ENCODE measurements at regions not wholly inside any gene's neighbourhood (a gene's known extent, or its start where the extent isn't known, plus 50 kb on each side); places are given as distances from the start of the nearest gene placed in this dataset.

DNA sequence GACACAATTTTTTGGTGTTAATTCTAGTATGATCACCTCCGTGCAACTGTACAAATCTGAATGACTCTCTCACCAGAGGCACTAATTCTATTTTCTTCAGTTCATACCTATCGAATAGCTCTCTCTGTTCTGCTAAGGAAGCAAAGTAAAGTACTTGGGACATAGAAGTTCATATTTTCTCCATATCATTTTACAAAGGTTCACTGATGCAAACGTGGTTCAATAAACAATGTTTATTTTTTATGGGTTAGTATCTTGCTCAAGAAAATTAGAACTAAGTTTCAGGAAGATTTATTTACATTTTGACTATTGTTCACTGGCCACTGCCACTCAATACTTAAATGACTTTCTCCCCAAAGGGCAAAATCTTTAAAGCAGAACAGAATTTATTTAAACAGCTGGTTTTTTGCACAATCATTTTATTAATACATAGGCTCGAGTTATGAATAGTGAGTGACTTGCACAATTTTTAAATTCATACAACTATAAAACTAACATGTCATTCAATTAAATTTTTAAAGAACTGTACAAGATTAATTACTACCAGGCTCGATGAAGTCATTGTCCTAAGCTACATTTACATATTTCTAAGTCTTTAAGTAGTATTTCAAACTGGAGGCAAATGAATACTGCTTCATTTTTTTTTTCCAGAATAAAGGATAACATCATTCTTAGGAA lies 255.8 kb downstream of the C16orf95 start:
- H3K36me3 Mint-ChIP-seq (ENCODE audit: low read depth) = no peaks in the 10 kb centered on the region
- H3K27me3 Mint-ChIP-seq = peaks cover 16% of the 10 kb centered on the region
- no peak overlapping the region for H3K27ac Mint-ChIP-seq
- DNase-seq = no peak
- ATAC-seq (ENCODE audit: low read depth) = no peak
- H3K4me1 Mint-ChIP-seq = peaks cover 28% of the 10 kb centered on the region
- no peak overlapping the region for H3K4me3 Mint-ChIP-seq
- TF ChIP-seq, protein P1, sequence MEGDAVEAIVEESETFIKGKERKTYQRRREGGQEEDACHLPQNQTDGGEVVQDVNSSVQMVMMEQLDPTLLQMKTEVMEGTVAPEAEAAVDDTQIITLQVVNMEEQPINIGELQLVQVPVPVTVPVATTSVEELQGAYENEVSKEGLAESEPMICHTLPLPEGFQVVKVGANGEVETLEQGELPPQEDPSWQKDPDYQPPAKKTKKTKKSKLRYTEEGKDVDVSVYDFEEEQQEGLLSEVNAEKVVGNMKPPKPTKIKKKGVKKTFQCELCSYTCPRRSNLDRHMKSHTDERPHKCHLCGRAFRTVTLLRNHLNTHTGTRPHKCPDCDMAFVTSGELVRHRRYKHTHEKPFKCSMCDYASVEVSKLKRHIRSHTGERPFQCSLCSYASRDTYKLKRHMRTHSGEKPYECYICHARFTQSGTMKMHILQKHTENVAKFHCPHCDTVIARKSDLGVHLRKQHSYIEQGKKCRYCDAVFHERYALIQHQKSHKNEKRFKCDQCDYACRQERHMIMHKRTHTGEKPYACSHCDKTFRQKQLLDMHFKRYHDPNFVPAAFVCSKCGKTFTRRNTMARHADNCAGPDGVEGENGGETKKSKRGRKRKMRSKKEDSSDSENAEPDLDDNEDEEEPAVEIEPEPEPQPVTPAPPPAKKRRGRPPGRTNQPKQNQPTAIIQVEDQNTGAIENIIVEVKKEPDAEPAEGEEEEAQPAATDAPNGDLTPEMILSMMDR (IDR thresholded peaks at IDR 0.05) = no peak
- ChIA-PET CTCF (interaction anchor here (2.2 kb wide), 1 partner anchor 497 kb away, joined by 6 read pairs; no protein-coding TSS in a partner anchor), POLR2A (no interaction called here)
- no peaks in the 10 kb centered on the region for H3K9me3 Mint-ChIP-seq
- intact Hi-C loops (cut with micrococcal nuclease) = no loop called here

DNA sequence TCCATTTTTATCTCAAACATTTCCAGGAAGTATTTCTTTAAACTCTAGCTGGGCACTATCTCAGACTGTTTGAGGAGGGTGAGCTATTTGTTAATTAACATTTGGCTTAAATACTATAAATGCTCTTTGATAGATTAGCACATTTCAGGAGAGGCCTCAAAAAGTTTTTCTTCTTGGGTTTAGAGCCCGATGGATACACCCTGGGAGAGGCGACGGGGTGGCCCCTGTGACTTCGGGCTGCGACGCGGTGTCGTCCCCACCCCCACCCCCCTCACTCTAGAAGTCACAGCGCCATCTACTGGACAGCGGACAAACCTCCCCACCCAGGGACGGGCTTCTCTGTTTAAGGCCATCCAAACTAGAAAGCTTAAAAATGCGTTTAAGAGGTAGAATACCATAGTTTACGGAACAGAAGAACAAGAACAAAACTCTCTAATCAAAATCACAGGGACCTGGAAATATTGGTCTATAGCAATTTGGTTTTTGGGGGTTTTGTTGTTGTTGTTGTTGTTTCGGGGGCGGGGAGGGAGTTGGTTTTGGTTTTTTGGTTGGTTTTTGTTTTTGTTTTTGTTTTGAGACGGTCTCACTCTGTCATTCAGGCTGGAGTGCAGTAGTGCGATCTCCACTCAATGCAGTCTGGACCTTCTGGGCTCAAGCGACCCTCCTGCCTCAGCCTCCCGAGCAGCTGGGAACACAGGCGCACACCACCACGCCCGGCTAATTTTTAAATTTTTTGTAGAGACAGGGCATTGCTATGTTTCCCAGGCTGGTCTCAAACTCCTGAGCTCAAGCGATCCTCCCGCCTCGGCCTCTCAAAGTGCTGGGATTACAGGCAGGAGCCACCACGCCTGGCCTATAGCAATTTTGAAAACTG lies 254.4 kb downstream of the C16orf95 start:
- TF ChIP-seq, protein P1 (IDR thresholded peaks at IDR 0.05) = no peak
- CTCF ChIA-PET = interaction anchor here (0.7 to 2.2 kb wide), 6 partner anchors 12 to 574 kb away, joined by 3 to 6 read pairs (median 4); no protein-coding TSS in a partner anchor
- no peak overlapping the region for H3K27ac Mint-ChIP-seq
- DNase-seq (no peak), ATAC-seq (ENCODE audit: low read depth) (peak; percentile 37)
- no peaks in the 10 kb centered on the region for H3K36me3 Mint-ChIP-seq (ENCODE audit: low read depth)
- H3K27me3 Mint-ChIP-seq = peaks cover 18% of the 10 kb centered on the region
- intact Hi-C loops (cut with micrococcal nuclease) = loop anchor here (2.0 kb wide), 1 partner anchor 500 kb away; no protein-coding TSS in a partner anchor
- POLR2A ChIA-PET = interaction anchor here (0.6 to 0.7 kb wide), 2 partner anchors 141 to 1054 kb away, joined by 4 to 6 read pairs; no protein-coding TSS in a partner anchor
- no peak overlapping the region for H3K4me3 Mint-ChIP-seq
- H3K4me1 Mint-ChIP-seq = peaks cover 28% of the 10 kb centered on the region
- H3K9me3 Mint-ChIP-seq = no peaks in the 10 kb centered on the region

- ChIA-PET POLR2A (no interaction called here), CTCF (interaction anchor here (0.7 to 2.2 kb wide), 4 partner anchors 11 to 500 kb away, joined by 3 to 6 read pairs (median 4); no protein-coding TSS in a partner anchor)
- H3K27me3 Mint-ChIP-seq = peaks cover 18% of the 10 kb centered on the region
- H3K9me3 Mint-ChIP-seq = no peaks in the 10 kb centered on the region
- H3K4me1 Mint-ChIP-seq = peaks cover 28% of the 10 kb centered on the region
- no peak overlapping the region for H3K4me3 Mint-ChIP-seq
- DNase-seq (no peak), ATAC-seq (ENCODE audit: low read depth) (no peak)
- H3K27ac Mint-ChIP-seq = no peak overlapping the region
- intact Hi-C loops (cut with micrococcal nuclease) = loop anchor here (2.0 kb wide), 1 partner anchor 501 kb away; no protein-coding TSS in a partner anchor
- no peaks in the 10 kb centered on the region for H3K36me3 Mint-ChIP-seq (ENCODE audit: low read depth)
- TF ChIP-seq, protein P1 (IDR thresholded peaks at IDR 0.05) = no peak
Observed at GRCh38 chr16:87063543-87063942, 253.6 kb downstream of the C16orf95 start.

DNA sequence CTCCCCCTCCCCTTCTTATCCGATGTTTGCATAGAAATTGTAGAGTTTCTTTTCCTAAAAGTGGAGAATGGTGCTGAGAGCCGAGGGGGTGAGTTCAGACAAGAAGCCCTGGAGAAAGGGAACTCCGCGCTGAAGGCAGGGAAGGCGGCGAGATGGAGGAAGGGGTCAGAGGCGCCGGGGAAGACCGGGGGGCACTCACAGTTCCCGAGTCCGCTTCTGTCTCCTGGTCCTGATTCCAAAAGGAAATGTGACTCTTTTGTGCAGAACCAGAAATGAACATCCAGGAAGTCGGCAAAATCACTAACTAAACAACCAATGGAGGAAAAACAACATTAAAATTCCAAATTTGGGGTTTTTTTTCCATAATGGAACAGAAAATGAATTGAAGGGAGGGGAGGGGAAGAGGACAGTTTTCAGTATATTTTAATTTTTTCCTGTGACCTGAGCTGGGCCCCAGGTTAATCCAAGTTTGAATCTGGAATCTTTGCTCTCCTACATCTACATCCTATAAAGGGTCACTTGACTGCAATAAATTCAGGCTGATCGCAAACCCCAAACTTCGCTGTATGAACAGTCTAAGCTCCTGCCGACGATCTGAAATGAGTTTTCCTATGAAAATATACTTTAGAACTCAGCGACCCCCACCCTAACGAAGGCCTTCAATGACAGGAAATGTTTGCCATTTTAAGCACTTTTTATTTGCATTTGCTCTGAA lies 252.3 kb downstream of the C16orf95 start:
- no peak for ATAC-seq (ENCODE audit: low read depth)
- DNase-seq = no peak
- POLR2A ChIA-PET = no interaction called here
- Mint-ChIP-seq H3K9me3 (no peaks in the 10 kb centered on the region), H3K4me1 (peaks cover 27% of the 10 kb centered on the region), H3K4me3 (peak overlapping the region; percentile 45), H3K27ac (peak overlapping the region; percentile 47), H3K27me3 (peaks cover 18% of the 10 kb centered on the region), H3K36me3 (ENCODE audit: low read depth) (no peaks in the 10 kb centered on the region)
- CTCF ChIA-PET = no interaction called here
- TF ChIP-seq, protein P1 (IDR thresholded peaks at IDR 0.05) = no peak
- intact Hi-C loops (cut with micrococcal nuclease) = no loop called here

Measured in activated B cell treated with CpG ODN at 0.5 μM for 24 hours (primary cell).